ENCODE measurements at regions not wholly inside any gene's neighbourhood (a gene's known extent, or its start where the extent isn't known, plus 50 kb on each side); places are given as distances from the start of the nearest gene placed in this dataset.

DNA sequence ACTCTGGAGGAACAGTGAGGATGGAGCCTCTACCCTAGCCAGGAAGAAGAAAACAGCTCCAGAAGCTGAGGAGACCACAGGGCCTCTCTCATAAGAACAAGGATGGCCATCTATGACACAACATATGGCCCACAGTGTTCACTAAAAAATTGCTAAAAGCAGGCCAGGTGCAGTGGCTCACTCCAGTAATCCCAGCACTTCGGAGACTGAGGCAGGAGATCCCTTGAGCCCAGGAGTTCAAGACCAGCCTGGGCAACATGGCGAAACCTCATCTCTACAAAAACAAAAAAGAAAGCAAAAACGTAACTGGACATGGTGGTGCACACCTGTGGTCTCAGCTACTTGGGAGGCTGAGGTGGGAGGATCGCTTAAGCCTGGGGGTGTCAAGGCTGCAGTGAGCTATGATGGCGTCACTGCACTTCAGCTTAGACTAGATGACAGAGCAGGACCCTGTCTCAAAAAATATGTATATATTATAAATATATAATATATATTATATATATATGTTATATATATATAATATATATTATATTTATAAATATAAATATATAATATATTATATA lies 103.1 kb downstream of the TOMM20 start:
- ChIA-PET POLR2A (interaction anchor here (0.6 kb wide), 1 partner anchor 400 kb away, joined by 4 read pairs; no protein-coding TSS in a partner anchor), CTCF (no interaction called here)
- Histone ChIP-seq H3K4me3 (ENCODE audit: low read depth, low read length) (no peak overlapping the region), H3K36me3 (ENCODE audit: control insufficient read depth, insufficient read depth, low read length) (no peaks in the 10 kb centered on the region), H3K27me3 (ENCODE audit: control insufficient read depth, insufficient read depth, low read length) (no peaks in the 10 kb centered on the region)
- no peak for DNase-seq (ENCODE audit: low read depth)
- TF ChIP-seq, protein P1, sequence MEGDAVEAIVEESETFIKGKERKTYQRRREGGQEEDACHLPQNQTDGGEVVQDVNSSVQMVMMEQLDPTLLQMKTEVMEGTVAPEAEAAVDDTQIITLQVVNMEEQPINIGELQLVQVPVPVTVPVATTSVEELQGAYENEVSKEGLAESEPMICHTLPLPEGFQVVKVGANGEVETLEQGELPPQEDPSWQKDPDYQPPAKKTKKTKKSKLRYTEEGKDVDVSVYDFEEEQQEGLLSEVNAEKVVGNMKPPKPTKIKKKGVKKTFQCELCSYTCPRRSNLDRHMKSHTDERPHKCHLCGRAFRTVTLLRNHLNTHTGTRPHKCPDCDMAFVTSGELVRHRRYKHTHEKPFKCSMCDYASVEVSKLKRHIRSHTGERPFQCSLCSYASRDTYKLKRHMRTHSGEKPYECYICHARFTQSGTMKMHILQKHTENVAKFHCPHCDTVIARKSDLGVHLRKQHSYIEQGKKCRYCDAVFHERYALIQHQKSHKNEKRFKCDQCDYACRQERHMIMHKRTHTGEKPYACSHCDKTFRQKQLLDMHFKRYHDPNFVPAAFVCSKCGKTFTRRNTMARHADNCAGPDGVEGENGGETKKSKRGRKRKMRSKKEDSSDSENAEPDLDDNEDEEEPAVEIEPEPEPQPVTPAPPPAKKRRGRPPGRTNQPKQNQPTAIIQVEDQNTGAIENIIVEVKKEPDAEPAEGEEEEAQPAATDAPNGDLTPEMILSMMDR (IDR thresholded peaks at IDR 0.05; ENCODE audit: insufficient read depth, low read depth, low read length): no peak

DNA sequence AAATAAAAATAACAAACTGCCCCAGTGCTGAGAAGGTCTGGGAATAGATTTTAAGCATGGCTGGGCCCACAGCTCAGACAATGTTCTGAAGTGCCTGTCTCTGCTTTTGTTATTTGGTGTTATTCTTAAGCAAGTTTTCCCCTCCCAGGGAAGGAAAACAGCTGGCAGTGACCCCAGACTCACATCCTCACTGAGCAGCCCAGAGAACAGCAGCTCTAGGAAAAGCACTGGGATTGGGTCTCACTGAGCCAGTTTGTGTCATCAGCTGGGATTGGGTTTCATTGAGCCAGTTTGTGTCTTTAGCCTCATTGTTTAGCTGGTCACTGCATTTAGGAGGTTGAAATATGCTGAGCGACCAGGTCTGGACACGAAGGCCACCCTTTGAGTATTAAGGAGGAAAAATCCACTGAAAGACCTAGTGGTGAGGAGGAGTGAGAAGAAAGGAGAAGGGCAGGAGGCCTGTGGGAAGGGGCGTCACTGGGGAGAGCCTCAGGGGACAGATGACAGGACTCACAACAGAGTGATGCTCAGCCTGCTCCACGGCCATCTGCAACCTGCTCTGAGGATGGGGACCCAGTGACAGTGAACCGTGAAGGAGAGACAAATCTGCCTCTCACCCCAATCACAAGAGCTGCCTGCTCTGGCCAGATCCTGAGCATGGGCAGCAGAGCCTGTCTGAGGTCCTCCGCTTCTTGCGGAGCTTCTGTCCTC lies 103.8 kb downstream of the TOMM20 start:
- CTCF ChIA-PET: interaction anchor here (1.2 kb wide), 1 partner anchor 17 kb away, joined by 3 read pairs; no protein-coding TSS in a partner anchor
- DNase-seq (ENCODE audit: low read depth): no peak

DNA sequence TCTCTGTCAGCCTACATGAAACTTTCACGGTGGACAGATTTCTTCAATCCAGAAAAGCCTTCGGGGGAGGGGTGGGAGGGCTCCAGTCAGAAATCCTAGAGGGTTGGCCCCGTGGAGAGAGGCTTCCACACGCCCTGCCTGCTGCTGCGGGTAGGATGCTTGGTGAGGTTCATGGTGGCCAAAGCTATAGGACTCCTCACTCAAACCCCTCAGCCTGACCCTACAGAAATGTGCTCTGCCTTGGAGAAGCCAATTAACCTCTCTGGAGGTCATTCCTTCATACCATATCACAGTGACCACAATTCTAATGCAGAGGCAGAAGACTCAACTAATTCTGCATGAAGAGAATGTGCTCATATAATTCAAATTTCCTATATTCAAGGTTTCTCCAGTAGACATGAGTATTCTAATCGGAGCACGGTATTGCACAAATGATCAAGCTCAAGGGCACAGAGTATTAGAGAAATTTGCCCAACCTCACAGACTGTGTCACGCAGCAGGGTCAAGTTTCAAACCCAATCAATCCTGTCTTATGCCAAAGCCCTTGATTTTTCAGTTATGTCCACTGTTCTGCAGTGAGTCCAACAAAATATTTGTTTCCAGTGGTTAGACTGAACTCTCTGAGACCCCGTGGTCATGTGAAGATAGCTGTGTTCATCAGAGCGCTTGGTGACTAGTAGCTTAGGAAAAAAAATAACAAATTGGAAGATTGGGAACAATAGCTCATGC lies 104.8 kb downstream of the TOMM20 start:
- ChIA-PET CTCF (interaction anchor here (0.6 to 1.2 kb wide), 2 partner anchors 18 to 975 kb away, joined by 3 read pairs; no protein-coding TSS in a partner anchor), POLR2A (no interaction called here)

More for the DNA sequence above, 103.8 kb downstream of the TOMM20 start:
- Histone ChIP-seq H3K4me3 (ENCODE audit: low read depth, low read length) (no peak overlapping the region), H3K36me3 (ENCODE audit: control insufficient read depth, insufficient read depth, low read length) (no peaks in the 10 kb centered on the region), H3K27me3 (ENCODE audit: control insufficient read depth, insufficient read depth, low read length) (no peaks in the 10 kb centered on the region)
- POLR2A ChIA-PET: no interaction called here
- TF ChIP-seq, protein P1 (IDR thresholded peaks at IDR 0.05; ENCODE audit: insufficient read depth, low read depth, low read length): no peak

DNA sequence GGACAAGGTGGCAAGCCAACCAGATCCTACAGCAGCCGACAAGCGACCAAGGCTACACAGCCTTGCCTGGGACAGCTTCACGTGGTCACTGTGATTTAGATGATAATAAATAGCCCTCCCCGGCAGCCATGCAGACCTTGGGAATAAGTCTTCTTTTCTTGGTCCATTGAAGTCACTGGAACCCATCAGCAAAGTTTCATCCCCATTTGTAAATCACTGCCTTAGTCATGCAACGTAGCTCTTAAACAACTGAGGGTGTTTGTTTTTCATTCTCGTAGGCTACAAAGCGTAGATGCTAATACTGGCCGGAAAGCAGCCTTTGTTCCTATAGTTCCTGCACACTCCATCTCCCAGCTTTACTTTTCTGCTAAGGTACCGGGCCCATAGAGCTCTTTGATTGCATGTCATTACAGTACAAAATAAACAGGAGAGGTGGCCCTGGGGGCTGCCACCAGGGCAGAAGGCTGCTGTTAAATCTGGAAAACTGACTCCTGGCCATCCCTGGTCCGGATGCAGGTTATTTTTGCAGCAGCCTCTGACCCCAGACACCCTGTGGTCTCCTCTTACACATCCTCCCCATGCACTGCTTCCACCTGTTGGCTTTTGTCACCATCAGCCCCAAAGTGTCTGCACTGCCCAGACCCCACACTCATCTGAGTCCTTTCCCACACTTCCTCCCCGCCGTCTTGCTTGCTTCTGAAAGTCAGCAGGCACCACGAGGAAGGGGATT lies 105.5 kb downstream of the TOMM20 start:
- ChIA-PET CTCF (interaction anchor here (0.8 kb wide), 1 partner anchor 16 kb away, joined by 3 read pairs; no protein-coding TSS in a partner anchor), POLR2A (no interaction called here)
- TF ChIP-seq, protein P1 (IDR thresholded peaks at IDR 0.05; ENCODE audit: insufficient read depth, low read depth, low read length): no peak
- no peaks in the 10 kb centered on the region for H3K36me3 ChIP-seq (ENCODE audit: control insufficient read depth, insufficient read depth, low read length)
- H3K27me3 ChIP-seq (ENCODE audit: control insufficient read depth, insufficient read depth, low read length): no peaks in the 10 kb centered on the region
- H3K4me3 ChIP-seq (ENCODE audit: low read depth, low read length): no peak overlapping the region
- DNase-seq (ENCODE audit: low read depth): no peak

More for the DNA sequence above, 104.8 kb downstream of the TOMM20 start:
- Histone ChIP-seq H3K36me3 (ENCODE audit: control insufficient read depth, insufficient read depth, low read length) (no peaks in the 10 kb centered on the region), H3K27me3 (ENCODE audit: control insufficient read depth, insufficient read depth, low read length) (no peaks in the 10 kb centered on the region), H3K4me3 (ENCODE audit: low read depth, low read length) (no peak overlapping the region)
- DNase-seq (ENCODE audit: low read depth): no peak
- TF ChIP-seq, protein P1 (IDR thresholded peaks at IDR 0.05; ENCODE audit: insufficient read depth, low read depth, low read length): no peak

All from BJ (cell line).